Ishikawa (cell line): ENCODE measurements at regions not wholly inside any gene's neighbourhood (a gene's known extent, or its start where the extent isn't known, plus 50 kb on each side); places are given as distances from the start of the nearest gene placed in this dataset.

Experiments
- CREB1 ChIP-seq: IDR thresholded peaks from 2 replicates; pipeline ENCODE4 v1.6.1; 2012; ENCODE audit warnings: low read depth
- EP300 ChIP-seq: IDR thresholded peaks from 2 replicates; pipeline ENCODE4 v1.6.1; 2012; ENCODE audit warnings: borderline replicate concordance
- FOXM1 ChIP-seq: IDR thresholded peaks from 2 replicates; pipeline ENCODE4 v1.6.1; 2012; ENCODE audit warnings: low read depth, borderline replicate concordance
- MAX ChIP-seq: IDR thresholded peaks from 2 replicates; pipeline ENCODE4 v1.6.1; 2012
- NFIC ChIP-seq: IDR thresholded peaks from 2 replicates; pipeline ENCODE4 v1.6.1; 2012
- RAD21 ChIP-seq: IDR thresholded peaks from 2 replicates; pipeline ENCODE4 v1.6.1; 2012; ENCODE audit warnings: low read depth
- REST ChIP-seq: IDR thresholded peaks from 2 replicates; pipeline ENCODE4 v1.6.1; 2012; ENCODE audit warnings: low read depth, mild to moderate bottlenecking
- TAF1 ChIP-seq: IDR thresholded peaks from 2 replicates; pipeline ENCODE4 v1.6.1; 2012; ENCODE audit warnings: low read depth, mild to moderate bottlenecking
- TEAD4 ChIP-seq: IDR thresholded peaks from 2 replicates; pipeline ENCODE4 v1.6.1; 2012
- USF1 ChIP-seq: IDR thresholded peaks from 2 replicates; pipeline ENCODE4 v1.6.1; 2012
- YY1 ChIP-seq: IDR thresholded peaks from 2 replicates; pipeline ENCODE4 v1.6.1; 2012; ENCODE audit warnings: low read depth
- ZBTB7A ChIP-seq: IDR thresholded peaks from 2 replicates; pipeline ENCODE4 v1.6.1; 2012; ENCODE audit warnings: low read depth

DNA sequence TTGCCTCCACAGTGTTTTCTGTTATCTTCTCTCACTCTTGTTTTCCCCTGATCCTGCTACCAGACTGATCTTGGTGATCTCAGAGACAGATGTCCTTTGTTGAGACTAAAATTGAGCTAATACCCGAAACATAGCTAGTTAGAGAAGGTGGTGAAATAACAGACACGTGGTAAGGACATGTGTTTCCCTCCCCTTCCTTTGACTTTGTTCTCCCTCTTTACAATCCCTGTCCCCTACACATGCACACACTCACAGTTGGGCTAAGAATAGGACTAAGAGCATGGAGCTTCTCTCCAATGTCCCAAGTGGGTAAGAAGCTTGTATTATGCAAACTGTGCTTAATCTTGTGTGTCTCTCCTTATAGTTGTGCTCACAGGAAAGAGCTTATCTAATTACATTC, 1603.0 kb upstream of the C9orf72 start:
- TF ChIP-seq YY1, result no peak
- TF ChIP-seq MAX, result no peak
- no peak for TF ChIP-seq RAD21
- no peak for TF ChIP-seq EP300
- TF ChIP-seq ZBTB7A, result no peak
- TF ChIP-seq USF1, result no peak
- TF ChIP-seq CREB1, result no peak
- no peak for TF ChIP-seq TAF1
- no peak for TF ChIP-seq TEAD4
- no peak for TF ChIP-seq NFIC
- no peak for TF ChIP-seq REST
- no peak for TF ChIP-seq FOXM1
